WTC11 (cell line): ENCODE measurements at regions not wholly inside any gene's neighbourhood (a gene's known extent, or its start where the extent isn't known, plus 50 kb on each side); places are given as distances from the start of the nearest gene placed in this dataset.

ENCODE experiments used
- ATF6 ChIP-seq: sonication (generic); formaldehyde crosslinking; IDR thresholded peaks from 2 replicates; pipeline ENCODE4 v1.8.1; 2023; ENCODE audit warnings: mild to moderate bottlenecking, missing genetic modification reagents
- CBFB ChIP-seq: sonication (generic); formaldehyde crosslinking; IDR thresholded peaks from 2 replicates; pipeline ENCODE4 v1.8.1; 2022; ENCODE audit warnings: mild to moderate bottlenecking, low read depth, missing genetic modification reagents
- CTCF ChIP-seq: fragments of 200-600 bp; IDR thresholded peaks from 2 replicates; pipeline ENCODE4 v1.8.0; 2022; ENCODE audit warnings: antibody characterized with exemption
- ETV6 ChIP-seq: sonication (generic); formaldehyde crosslinking; IDR thresholded peaks from 2 replicates; pipeline ENCODE4 v1.8.1; 2022; ENCODE audit warnings: mild to moderate bottlenecking, missing genetic modification reagents
- GABPB1 ChIP-seq: sonication (generic); formaldehyde crosslinking; IDR thresholded peaks from 2 replicates; pipeline ENCODE4 v1.8.1; 2023; ENCODE audit warnings: mild to moderate bottlenecking, missing genetic modification reagents
- NR2C2 ChIP-seq: sonication (generic); formaldehyde crosslinking; IDR thresholded peaks from 2 replicates; pipeline ENCODE4 v1.8.0; 2022; ENCODE audit warnings: mild to moderate bottlenecking, missing genetic modification reagents
- ZNF232 ChIP-seq: sonication (generic); formaldehyde crosslinking; IDR thresholded peaks from 2 replicates; pipeline ENCODE4 v1.8.0; 2022; ENCODE audit warnings: mild to moderate bottlenecking, missing genetic modification reagents
- TF ChIP-seq, protein P1 (sequence below): fragments of 250-450 bp; sonication (Bioruptor Pico); IDR thresholded peaks from 2 replicates; pipeline ENCODE4 v1.9.0; 2021; ENCODE audit warnings: mild to moderate bottlenecking
- TF ChIP-seq, protein P2 (sequence below): sonication (generic); formaldehyde crosslinking; IDR thresholded peaks from 2 replicates; pipeline ENCODE4 v1.8.1; 2022; ENCODE audit warnings: mild to moderate bottlenecking, missing genetic modification reagents, moderate library complexity, borderline replicate concordance

DNA sequence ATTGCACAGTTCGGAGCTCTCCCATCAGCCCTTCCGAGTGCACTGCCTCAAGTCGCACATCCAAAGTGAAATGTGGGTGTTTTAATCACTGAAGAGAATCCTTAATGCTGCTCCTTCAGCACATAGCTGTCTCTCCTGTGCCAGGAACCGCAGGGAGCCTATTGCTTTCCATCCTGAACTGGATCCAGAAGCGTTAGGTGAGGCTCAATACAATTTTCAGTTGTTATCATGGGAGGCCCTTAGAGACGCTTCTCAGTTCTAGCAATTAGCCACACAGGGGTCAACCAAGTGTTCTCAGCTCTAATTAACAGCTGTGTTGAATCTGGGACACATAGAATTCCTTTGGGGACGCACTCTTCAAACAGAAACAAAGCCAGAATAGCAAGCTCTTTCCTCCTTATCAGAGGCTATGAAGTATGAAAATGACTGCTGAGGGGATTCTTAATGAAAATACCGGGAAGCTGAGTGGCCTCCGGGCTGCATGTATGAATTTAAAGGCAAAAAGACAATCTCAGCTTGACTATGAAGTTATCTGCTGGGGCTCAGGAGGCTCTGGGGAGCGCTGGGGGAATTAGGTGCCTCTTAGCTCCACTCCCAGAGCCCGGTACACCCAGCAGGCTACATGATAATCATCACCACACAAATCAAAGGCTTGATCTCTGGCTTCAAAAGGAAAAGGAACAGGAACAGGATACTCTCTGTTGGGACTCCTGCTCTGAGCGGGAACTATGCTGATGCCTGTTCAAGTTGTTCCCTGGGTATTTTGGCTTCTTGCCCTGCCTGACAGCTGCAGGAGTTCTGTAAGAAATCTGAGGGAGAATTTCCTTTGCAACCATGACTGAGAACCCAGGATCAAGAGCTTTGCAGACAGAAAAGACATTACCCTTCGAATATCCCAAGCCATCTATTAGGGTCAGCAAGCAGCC is 55.4 kb upstream of the NCOA1 start:
- TF ChIP-seq CTCF (no peak), GABPB1 (CRISPR knock-in tag) (no peak), NR2C2 (CRISPR knock-in tag) (no peak), ZNF232 (CRISPR knock-in tag) (no peak), CBFB (CRISPR knock-in tag) (no peak), ETV6 (CRISPR knock-in tag) (no peak), ATF6 (CRISPR knock-in tag) (no peak)
- TF ChIP-seq, protein P1, sequence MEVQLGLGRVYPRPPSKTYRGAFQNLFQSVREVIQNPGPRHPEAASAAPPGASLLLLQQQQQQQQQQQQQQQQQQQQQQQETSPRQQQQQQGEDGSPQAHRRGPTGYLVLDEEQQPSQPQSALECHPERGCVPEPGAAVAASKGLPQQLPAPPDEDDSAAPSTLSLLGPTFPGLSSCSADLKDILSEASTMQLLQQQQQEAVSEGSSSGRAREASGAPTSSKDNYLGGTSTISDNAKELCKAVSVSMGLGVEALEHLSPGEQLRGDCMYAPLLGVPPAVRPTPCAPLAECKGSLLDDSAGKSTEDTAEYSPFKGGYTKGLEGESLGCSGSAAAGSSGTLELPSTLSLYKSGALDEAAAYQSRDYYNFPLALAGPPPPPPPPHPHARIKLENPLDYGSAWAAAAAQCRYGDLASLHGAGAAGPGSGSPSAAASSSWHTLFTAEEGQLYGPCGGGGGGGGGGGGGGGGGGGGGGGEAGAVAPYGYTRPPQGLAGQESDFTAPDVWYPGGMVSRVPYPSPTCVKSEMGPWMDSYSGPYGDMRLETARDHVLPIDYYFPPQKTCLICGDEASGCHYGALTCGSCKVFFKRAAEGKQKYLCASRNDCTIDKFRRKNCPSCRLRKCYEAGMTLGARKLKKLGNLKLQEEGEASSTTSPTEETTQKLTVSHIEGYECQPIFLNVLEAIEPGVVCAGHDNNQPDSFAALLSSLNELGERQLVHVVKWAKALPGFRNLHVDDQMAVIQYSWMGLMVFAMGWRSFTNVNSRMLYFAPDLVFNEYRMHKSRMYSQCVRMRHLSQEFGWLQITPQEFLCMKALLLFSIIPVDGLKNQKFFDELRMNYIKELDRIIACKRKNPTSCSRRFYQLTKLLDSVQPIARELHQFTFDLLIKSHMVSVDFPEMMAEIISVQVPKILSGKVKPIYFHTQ (CRISPR knock-in tag): no peak
- TF ChIP-seq, protein P2, sequence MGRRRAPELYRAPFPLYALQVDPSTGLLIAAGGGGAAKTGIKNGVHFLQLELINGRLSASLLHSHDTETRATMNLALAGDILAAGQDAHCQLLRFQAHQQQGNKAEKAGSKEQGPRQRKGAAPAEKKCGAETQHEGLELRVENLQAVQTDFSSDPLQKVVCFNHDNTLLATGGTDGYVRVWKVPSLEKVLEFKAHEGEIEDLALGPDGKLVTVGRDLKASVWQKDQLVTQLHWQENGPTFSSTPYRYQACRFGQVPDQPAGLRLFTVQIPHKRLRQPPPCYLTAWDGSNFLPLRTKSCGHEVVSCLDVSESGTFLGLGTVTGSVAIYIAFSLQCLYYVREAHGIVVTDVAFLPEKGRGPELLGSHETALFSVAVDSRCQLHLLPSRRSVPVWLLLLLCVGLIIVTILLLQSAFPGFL: no peak
